ENCODE measurements at regions not wholly inside any gene's neighbourhood (a gene's known extent, or its start where the extent isn't known, plus 50 kb on each side); places are given as distances from the start of the nearest gene placed in this dataset.

GRCh38 chr5:172556971-172557461 is 84.0 kb upstream of the NEURL1B start:
- ATAC-seq (ENCODE audit: low FRiP score) (no peak), DNase-seq (ENCODE audit: low spot score) (no peak)
- TF ChIP-seq CTCF (IDR thresholded peaks at IDR 0.05): no peak

GRCh38 chr5:172556262-172556661 is 84.8 kb upstream of the NEURL1B start:
- DNase-seq (ENCODE audit: low spot score): no peak
- TF ChIP-seq CTCF (IDR thresholded peaks at IDR 0.05): no peak
- ATAC-seq (ENCODE audit: low FRiP score): no peak

- no peak for DNase-seq (ENCODE audit: low spot score)
- no peak for TF ChIP-seq CTCF (IDR thresholded peaks at IDR 0.05)
- ATAC-seq (ENCODE audit: low FRiP score): no peak
Measured at GRCh38 chr5:172554562-172554961, 86.5 kb upstream of the NEURL1B start.

- no peak for DNase-seq (ENCODE audit: low spot score)
- ATAC-seq (ENCODE audit: low FRiP score): no peak
- TF ChIP-seq CTCF (IDR thresholded peaks at IDR 0.05): no peak
Measured at GRCh38 chr5:172553903-172554302, 87.2 kb upstream of the NEURL1B start.

- TF ChIP-seq CTCF (IDR thresholded peaks at IDR 0.05): no peak
- no peak for DNase-seq (ENCODE audit: low spot score)
- no peak for ATAC-seq (ENCODE audit: low FRiP score)
Measured at GRCh38 chr5:172553167-172553566, 87.9 kb upstream of the NEURL1B start.

GRCh38 chr5:172550996-172551395 is 90.1 kb upstream of the NEURL1B start:
- TF ChIP-seq CTCF (IDR thresholded peaks at IDR 0.05): no peak
- DNase-seq (ENCODE audit: low spot score): no peak
- no peak for ATAC-seq (ENCODE audit: low FRiP score)

- ATAC-seq (ENCODE audit: low FRiP score): no peak
- TF ChIP-seq CTCF (IDR thresholded peaks at IDR 0.05): no peak
Measured at GRCh38 chr5:172550096-172550765, 90.8 kb upstream of the NEURL1B start.

More at GRCh38 chr5:172550096-172550765, 90.8 kb upstream of the NEURL1B start:
- no peak for DNase-seq (ENCODE audit: low spot score)
